8988T (cell line): ENCODE measurements at regions not wholly inside any gene's neighbourhood (a gene's known extent, or its start where the extent isn't known, plus 50 kb on each side); places are given as distances from the start of the nearest gene placed in this dataset.
"Not testable (repeated sequence)": the region's sequence is repeated elsewhere in the genome, so short reads cannot be mapped to it uniquely, and the experiment has no call there.

Source experiments
- DNase-seq: peaks from one replicate; pipeline ENCODE4 v3.0.0; 2011

GRCh38 chr4:189869236-189869635 is 71.4 kb upstream of the FRG1 start:
- DNase-seq, result no peak

- DNase-seq, result no peak
Observed at GRCh38 chr4:189870511-189871234, 70.0 kb upstream of the FRG1 start.

- DNase-seq, result no peak
Observed at GRCh38 chr4:189874591-189874990, 66.1 kb upstream of the FRG1 start.

GRCh38 chr4:189881190-189881589 is 59.5 kb upstream of the FRG1 start:
- DNase-seq, result not testable (repeated sequence)

GRCh38 chr4:189888407-189888806 is 52.3 kb upstream of the FRG1 start:
- not testable (repeated sequence) for DNase-seq
